Heart left ventricle (tissue), 13 donors: ENCODE measurements at regions not wholly inside any gene's neighbourhood (a gene's known extent, or its start where the extent isn't known, plus 50 kb on each side); places are given as distances from the start of the nearest gene placed in this dataset.

Source experiments
- CTCF ChIP-seq, 12 donors: fragments of 200-600 bp; sonication (generic) in 4 of 12; IDR thresholded peaks; one replicate each; pipeline versions ENCODE4 v1.5.0 to v1.8.0; 2018 to 2022; ENCODE audit warnings: antibody characterized with exemption in 12 of 12, mild to moderate bottlenecking in 5 of 12
- POLR2A ChIP-seq, 2 donors: fragments of 450-650 bp; IDR thresholded peaks; one replicate each; pipeline ENCODE4 v1.6.1; 2017; ENCODE audit warnings: antibody characterized with exemption in 2 of 2, mild to moderate bottlenecking in 2 of 2, moderate library complexity in 2 of 2
- donor health status: ischemic (EF 13 %, LVEDD 7.1; RV severe dilation, severe dysfunction).
- donor health status: DM: no; HTN: yes; CAD: no.
- donor health status: DM: no; HTN: no; CAD: no.
- donor health status: ischemic (EF 25% LVEDD 6.9; RV normal size, moderate dysfunction).
- donor health status: ischemic (EF 25% LVEDD 5.7; RV mildly dilated, moderate dysfunction).
- donor health status: ischemic (EF 35%, LVEDD 5.7; RV mildly dilated, moderate dysfunction).
- donor health status: nonischemic (EF 11% LVEDD 7.7; RV severe dilation, severe dysfunction).
- donor health status: DM: yes; HTN: yes; CAD: no.
- donor health status: PGD.
- donor health status: ischemic (EF 29% LVEDD 5.4; RV normal size, mild dysfunction).
- donor health status: nonischemic (EF 23%, LVEDD 6.1; RV moderate dilation, normal function).

GRCh38 chr11:29913352-29913751 lies 103.5 kb downstream of the KCNA4 start:
- TF ChIP-seq POLR2A (IDR thresholded peaks at IDR 0.05) (no peak), CTCF (IDR thresholded peaks at IDR 0.05) (no peak)
